ENCODE measurements at regions not wholly inside any gene's neighbourhood (a gene's known extent, or its start where the extent isn't known, plus 50 kb on each side); places are given as distances from the start of the nearest gene placed in this dataset.

DNA sequence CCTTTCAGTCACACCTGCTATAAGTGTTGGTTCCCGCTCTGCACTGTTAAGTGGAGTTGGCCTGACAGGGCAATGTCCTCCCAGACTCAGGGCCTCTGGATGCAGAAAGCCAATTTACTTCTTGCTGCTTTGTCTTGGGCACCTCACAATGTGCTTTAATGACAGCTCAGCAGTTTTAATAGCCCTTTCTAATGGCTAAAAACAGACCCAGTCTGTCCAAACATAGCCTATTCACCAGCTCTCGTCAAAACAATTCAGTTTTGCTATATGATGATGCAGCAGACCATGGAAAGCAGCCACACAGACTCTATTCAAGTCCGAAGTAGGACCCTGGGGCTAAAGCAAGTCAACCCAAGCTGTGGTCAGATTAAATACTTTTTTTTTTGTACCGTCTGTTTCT is 529.1 kb upstream of the SEMA6A start:
- peaks cover 5% of the 10 kb centered on the region for H3K4me1 Mint-ChIP-seq (ENCODE audit: insufficient read depth, unreplicated experiment)
- CTCF ChIA-PET = no interaction called here
- no peaks in the 10 kb centered on the region for H3K9me3 Mint-ChIP-seq (ENCODE audit: unreplicated experiment)
- no peak overlapping the region for H3K4me3 Mint-ChIP-seq (ENCODE audit: unreplicated experiment)
- no peaks in the 10 kb centered on the region for H3K36me3 Mint-ChIP-seq (ENCODE audit: insufficient read depth, unreplicated experiment)
- no peak for DNase-seq (ENCODE audit: unreplicated experiment)
- no peaks in the 10 kb centered on the region for H3K27me3 Mint-ChIP-seq (ENCODE audit: insufficient read depth, unreplicated experiment)
- no peak overlapping the region for H3K27ac Mint-ChIP-seq (ENCODE audit: low read depth, unreplicated experiment)
- POLR2A ChIA-PET = interaction anchor here (0.7 kb wide), 1 partner anchor 1453 kb away, joined by 3 read pairs; no protein-coding TSS in a partner anchor
- no TSS peak for BruUV-seq (replicated peaks)
- intact Hi-C loops (cut with micrococcal nuclease) = no loop called here
- no peak for TF ChIP-seq CTCF (IDR thresholded peaks at IDR 0.05; ENCODE audit: unreplicated experiment)

DNA sequence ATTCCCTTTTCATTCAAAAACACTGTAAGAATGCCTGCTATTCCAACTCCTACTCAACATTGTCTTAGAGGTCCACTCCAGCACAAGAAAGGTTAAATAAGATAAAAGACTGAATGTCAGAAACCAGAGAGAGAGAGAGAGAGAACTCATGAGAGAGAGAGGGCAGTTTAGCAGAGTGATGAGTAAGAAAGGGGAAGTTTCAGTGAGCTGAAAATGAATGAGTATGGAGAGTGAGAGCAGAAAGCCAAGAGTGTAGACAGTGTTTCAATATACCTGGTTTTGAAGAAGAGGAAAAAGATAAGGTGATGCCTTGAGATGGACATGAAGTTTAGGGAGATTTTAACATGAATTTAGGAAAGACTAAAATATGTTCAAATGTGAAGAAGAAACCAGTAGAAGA is 528.0 kb upstream of the SEMA6A start:
- no peak for DNase-seq (ENCODE audit: unreplicated experiment)
- ChIA-PET POLR2A (no interaction called here), CTCF (interaction anchor here (0.7 kb wide), 2 partner anchors 401 to 694 kb away, joined by 3 read pairs; no protein-coding TSS in a partner anchor)
- Mint-ChIP-seq H3K4me1 (ENCODE audit: insufficient read depth, unreplicated experiment) (peaks cover 5% of the 10 kb centered on the region), H3K27ac (ENCODE audit: low read depth, unreplicated experiment) (no peak overlapping the region), H3K9me3 (ENCODE audit: unreplicated experiment) (no peaks in the 10 kb centered on the region), H3K4me3 (ENCODE audit: unreplicated experiment) (no peak overlapping the region), H3K36me3 (ENCODE audit: insufficient read depth, unreplicated experiment) (no peaks in the 10 kb centered on the region), H3K27me3 (ENCODE audit: insufficient read depth, unreplicated experiment) (no peaks in the 10 kb centered on the region)
- no TSS peak for BruUV-seq (replicated peaks)
- intact Hi-C loops (cut with micrococcal nuclease) = no loop called here
- no peak for TF ChIP-seq CTCF (IDR thresholded peaks at IDR 0.05; ENCODE audit: unreplicated experiment)

DNA sequence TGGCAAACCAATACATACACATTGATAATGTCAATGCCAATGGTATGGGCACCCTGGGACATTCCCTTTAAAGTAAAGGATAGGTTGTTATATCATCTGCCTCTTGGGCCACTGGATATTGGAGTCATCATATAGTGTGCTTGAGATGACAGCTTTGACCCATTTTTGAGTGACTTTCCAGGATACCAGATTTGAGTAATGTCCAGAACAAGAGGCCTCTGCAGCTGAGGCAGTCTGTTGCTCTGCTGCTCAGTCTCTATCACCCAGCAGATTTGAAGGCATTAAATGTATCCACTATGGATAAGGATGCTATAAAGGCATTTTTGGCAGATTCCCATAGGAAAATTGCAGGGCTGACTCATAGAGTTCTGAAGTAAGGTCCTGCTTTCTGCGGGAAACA is 525.6 kb upstream of the SEMA6A start:
- Mint-ChIP-seq H3K36me3 (ENCODE audit: insufficient read depth, unreplicated experiment) (no peaks in the 10 kb centered on the region), H3K9me3 (ENCODE audit: unreplicated experiment) (no peaks in the 10 kb centered on the region), H3K4me1 (ENCODE audit: insufficient read depth, unreplicated experiment) (peaks cover 5% of the 10 kb centered on the region), H3K27ac (ENCODE audit: low read depth, unreplicated experiment) (no peak overlapping the region), H3K4me3 (ENCODE audit: unreplicated experiment) (no peak overlapping the region), H3K27me3 (ENCODE audit: insufficient read depth, unreplicated experiment) (no peaks in the 10 kb centered on the region)
- intact Hi-C loops (cut with micrococcal nuclease) = no loop called here
- CTCF ChIA-PET = interaction anchor here (0.6 to 1.0 kb wide), 3 partner anchors 29 to 766 kb away, joined by 3 read pairs; no protein-coding TSS in a partner anchor
- DNase-seq (ENCODE audit: unreplicated experiment) = no peak
- TF ChIP-seq CTCF (IDR thresholded peaks at IDR 0.05; ENCODE audit: unreplicated experiment) = no peak
- POLR2A ChIA-PET = no interaction called here
- BruUV-seq (replicated peaks) = no TSS peak

- CTCF ChIA-PET = no interaction called here
- TF ChIP-seq CTCF (IDR thresholded peaks at IDR 0.05; ENCODE audit: unreplicated experiment) = no peak
These were observed 523.5 kb upstream of the SEMA6A start for GRCh38 chr5:117098094-117098493.

More at GRCh38 chr5:117098094-117098493, 523.5 kb upstream of the SEMA6A start:
- POLR2A ChIA-PET = interaction anchor here (0.9 kb wide), 1 partner anchor 10 kb away, joined by 3 read pairs; no protein-coding TSS in a partner anchor
- intact Hi-C loops (cut with micrococcal nuclease) = no loop called here
- Mint-ChIP-seq H3K27me3 (ENCODE audit: insufficient read depth, unreplicated experiment) (no peaks in the 10 kb centered on the region), H3K27ac (ENCODE audit: low read depth, unreplicated experiment) (no peak overlapping the region), H3K9me3 (ENCODE audit: unreplicated experiment) (peaks cover 6% of the 10 kb centered on the region), H3K4me3 (ENCODE audit: unreplicated experiment) (no peak overlapping the region), H3K36me3 (ENCODE audit: insufficient read depth, unreplicated experiment) (no peaks in the 10 kb centered on the region), H3K4me1 (ENCODE audit: insufficient read depth, unreplicated experiment) (no peaks in the 10 kb centered on the region)
- no peak for DNase-seq (ENCODE audit: unreplicated experiment)
- BruUV-seq (replicated peaks) = no TSS peak
